GM23338 (cell line): ENCODE measurements at regions not wholly inside any gene's neighbourhood (a gene's known extent, or its start where the extent isn't known, plus 50 kb on each side); places are given as distances from the start of the nearest gene placed in this dataset.

ENCODE experiments used
- ATAC-seq: fragments of 200-7000 bp; cut with Tn5 transposase; 3 replicates; pipeline ENCODE4 v1.9.1; 2020
- DNase-seq: peaks from one replicate; pipeline ENCODE4 v3.0.0-alpha.2; 2015; ENCODE audit warnings: low spot score
- H2AFZ ChIP-seq: fragments of 200-600 bp; sonication (generic); 2 replicates; pipeline ENCODE4 v1.8.0; 2016; ENCODE audit warnings: antibody characterized with exemption, mild to moderate bottlenecking, moderate library complexity
- H3F3A ChIP-seq: fragments of 200-600 bp; sonication (generic); replicated peaks from 2 replicates; pipeline ENCODE4 v1.8.0; 2017; ENCODE audit warnings: antibody characterized with exemption, mixed run types, low read depth
- H3K27ac ChIP-seq: fragments of 200-600 bp; sonication (generic); 2 replicates; pipeline ENCODE4 v1.6.1; 2016; ENCODE audit warnings: low read depth
- H3K27me3 ChIP-seq: fragments of 200-600 bp; sonication (generic); 2 replicates; pipeline ENCODE4 v1.8.0; 2016; ENCODE audit warnings: mild to moderate bottlenecking, mixed run types, moderate library complexity; ENCODE audit not compliant: insufficient read depth
- H3K36me3 ChIP-seq: fragments of 200-600 bp; sonication (generic); 2 replicates; pipeline ENCODE4 v1.8.0; 2016; ENCODE audit warnings: mild to moderate bottlenecking; ENCODE audit not compliant: insufficient read depth
- H3K4me1 ChIP-seq: fragments of 200-600 bp; sonication (generic); 2 replicates; pipeline ENCODE4 v1.8.0; 2016; ENCODE audit warnings: mild to moderate bottlenecking, moderate library complexity; ENCODE audit not compliant: insufficient read depth
- H3K4me2 ChIP-seq: fragments of 200-600 bp; sonication (generic); 2 replicates; pipeline ENCODE4 v1.7.1; 2017; ENCODE audit warnings: mixed run types
- H3K4me3 ChIP-seq: fragments of 200-600 bp; sonication (generic); 2 replicates; pipeline ENCODE4 v1.6.1; 2016; ENCODE audit warnings: mixed run types
- H3K79me2 ChIP-seq: fragments of 200-600 bp; sonication (generic); replicated peaks from 2 replicates; pipeline ENCODE4 v1.8.0; 2017; ENCODE audit warnings: mild to moderate bottlenecking; ENCODE audit not compliant: insufficient read depth
- H3K9me2 ChIP-seq: fragments of 200-600 bp; sonication (generic); 2 replicates; pipeline ENCODE4 v1.8.0; 2017; ENCODE audit not compliant: insufficient read depth
- H4K20me1 ChIP-seq: fragments of 200-600 bp; sonication (generic); replicated peaks from 2 replicates; pipeline ENCODE4 v1.8.0; 2017; ENCODE audit warnings: mild to moderate bottlenecking; ENCODE audit not compliant: insufficient read depth
- H3K27ac Mint-ChIP-seq: 2 replicates; pipeline ENCODE4 v1.8.0; 2020; ENCODE audit warnings: inconsistent platforms, mild to moderate bottlenecking, moderate library complexity, mixed read lengths
- H3K27me3 Mint-ChIP-seq: 3 replicates; pipeline ENCODE4 v1.8.0; 2022; ENCODE audit warnings: low read depth, mild to moderate bottlenecking, moderate library complexity, mixed read lengths, inconsistent platforms; ENCODE audit not compliant: insufficient read depth, poor library complexity
- H3K36me3 Mint-ChIP-seq: 3 replicates; pipeline ENCODE4 v1.8.0; 2021; ENCODE audit warnings: low read depth, mild to moderate bottlenecking, inconsistent platforms, moderate library complexity, mixed read lengths
- H3K4me1 Mint-ChIP-seq: 3 replicates; pipeline ENCODE4 v1.8.0; 2020; ENCODE audit warnings: mild to moderate bottlenecking, inconsistent platforms, mixed read lengths
- H3K4me3 Mint-ChIP-seq: 3 replicates; pipeline ENCODE4 v1.8.0; 2021; ENCODE audit warnings: moderate library complexity, mild to moderate bottlenecking, inconsistent platforms, mixed read lengths
- H3K9me3 Mint-ChIP-seq: 3 replicates; pipeline ENCODE4 v1.8.0; 2020; ENCODE audit warnings: moderate library complexity, mild to moderate bottlenecking, inconsistent platforms, mixed read lengths
- CREB1 ChIP-seq: fragments of 250-450 bp; sonication (Bioruptor Pico); IDR thresholded peaks from 2 replicates; pipeline ENCODE4 v1.5.0; 2020; ENCODE audit warnings: low read depth, mild to moderate bottlenecking, moderate library complexity
- CTCF ChIP-seq, 2 experiments: fragments of 200-600 bp in 1 of 2; sonication (generic) in 1 of 2; conservative IDR thresholded peaks; 2 replicates each; pipeline versions ENCODE4 v1.5.1 to v1.6.1; 2016 to 2017; ENCODE audit warnings: antibody characterized with exemption in 2 of 2, low read depth in 2 of 2, mild to moderate bottlenecking in 2 of 2, moderate library complexity in 1 of 2
- ETS1 ChIP-seq: IDR thresholded peaks from 2 replicates; pipeline ENCODE4 v1.6.1; 2016; ENCODE audit warnings: antibody characterized with exemption
- EZH2 ChIP-seq: fragments of 200-600 bp; sonication (generic); IDR thresholded peaks from one replicate; pipeline ENCODE4 v1.8.0; 2017; ENCODE audit warnings: antibody characterized with exemption, mild to moderate bottlenecking, low read depth; ENCODE audit not compliant: unreplicated experiment
- EZH2phosphoT487 ChIP-seq: fragments of 200-600 bp; sonication (generic); IDR thresholded peaks from one replicate; pipeline ENCODE4 v1.8.1; 2018; ENCODE audit warnings: antibody characterized with exemption; ENCODE audit not compliant: unreplicated experiment
- JUNB ChIP-seq: IDR thresholded peaks from one replicate; pipeline ENCODE4 v1.6.1; 2016; ENCODE audit warnings: antibody characterized with exemption; ENCODE audit not compliant: unreplicated experiment
- NANOG ChIP-seq: IDR thresholded peaks from 2 replicates; pipeline ENCODE4 v1.6.1; 2016; ENCODE audit warnings: antibody characterized with exemption, borderline replicate concordance
- POLR2AphosphoS5 ChIP-seq: IDR thresholded peaks from 2 replicates; pipeline ENCODE4 v1.6.1; 2016; ENCODE audit warnings: antibody characterized with exemption, low read depth
- ZNF331 ChIP-seq: fragments of 250-450 bp; sonication (Bioruptor Pico); IDR thresholded peaks from 2 replicates; pipeline ENCODE4 v1.5.0; 2020; ENCODE audit warnings: low read depth, mild to moderate bottlenecking, moderate library complexity
- TF ChIP-seq, protein P1 (sequence below): fragments of 250-450 bp; sonication (Bioruptor Pico); IDR thresholded peaks from 2 replicates; pipeline ENCODE4 v1.5.0; 2020; ENCODE audit warnings: mild to moderate bottlenecking, moderate library complexity
- TF ChIP-seq, protein P2 (sequence below): IDR thresholded peaks from one replicate; pipeline ENCODE4 v1.6.1; 2018; ENCODE audit warnings: antibody characterized with exemption; ENCODE audit not compliant: unreplicated experiment

DNA sequence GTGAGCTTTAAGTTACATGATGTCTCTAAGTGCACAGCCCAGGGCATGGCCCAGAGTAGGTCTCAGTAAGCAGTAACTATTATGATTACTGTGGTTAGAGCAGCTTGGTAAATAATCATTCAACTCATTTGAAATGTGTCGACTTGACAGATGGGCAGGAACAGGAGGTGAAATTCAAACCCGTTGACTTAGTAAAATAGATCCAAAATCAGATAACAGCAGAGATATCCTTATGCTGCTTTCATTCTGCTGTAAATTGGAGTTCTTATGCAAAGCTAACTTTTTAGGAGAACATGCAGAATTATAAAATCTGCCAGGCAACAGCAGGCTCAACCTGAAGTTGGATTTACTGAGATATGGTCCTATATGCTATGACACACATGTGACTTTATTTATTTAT, 118.7 kb upstream of the KLHL25 start (continued):
- TF ChIP-seq, protein P1, sequence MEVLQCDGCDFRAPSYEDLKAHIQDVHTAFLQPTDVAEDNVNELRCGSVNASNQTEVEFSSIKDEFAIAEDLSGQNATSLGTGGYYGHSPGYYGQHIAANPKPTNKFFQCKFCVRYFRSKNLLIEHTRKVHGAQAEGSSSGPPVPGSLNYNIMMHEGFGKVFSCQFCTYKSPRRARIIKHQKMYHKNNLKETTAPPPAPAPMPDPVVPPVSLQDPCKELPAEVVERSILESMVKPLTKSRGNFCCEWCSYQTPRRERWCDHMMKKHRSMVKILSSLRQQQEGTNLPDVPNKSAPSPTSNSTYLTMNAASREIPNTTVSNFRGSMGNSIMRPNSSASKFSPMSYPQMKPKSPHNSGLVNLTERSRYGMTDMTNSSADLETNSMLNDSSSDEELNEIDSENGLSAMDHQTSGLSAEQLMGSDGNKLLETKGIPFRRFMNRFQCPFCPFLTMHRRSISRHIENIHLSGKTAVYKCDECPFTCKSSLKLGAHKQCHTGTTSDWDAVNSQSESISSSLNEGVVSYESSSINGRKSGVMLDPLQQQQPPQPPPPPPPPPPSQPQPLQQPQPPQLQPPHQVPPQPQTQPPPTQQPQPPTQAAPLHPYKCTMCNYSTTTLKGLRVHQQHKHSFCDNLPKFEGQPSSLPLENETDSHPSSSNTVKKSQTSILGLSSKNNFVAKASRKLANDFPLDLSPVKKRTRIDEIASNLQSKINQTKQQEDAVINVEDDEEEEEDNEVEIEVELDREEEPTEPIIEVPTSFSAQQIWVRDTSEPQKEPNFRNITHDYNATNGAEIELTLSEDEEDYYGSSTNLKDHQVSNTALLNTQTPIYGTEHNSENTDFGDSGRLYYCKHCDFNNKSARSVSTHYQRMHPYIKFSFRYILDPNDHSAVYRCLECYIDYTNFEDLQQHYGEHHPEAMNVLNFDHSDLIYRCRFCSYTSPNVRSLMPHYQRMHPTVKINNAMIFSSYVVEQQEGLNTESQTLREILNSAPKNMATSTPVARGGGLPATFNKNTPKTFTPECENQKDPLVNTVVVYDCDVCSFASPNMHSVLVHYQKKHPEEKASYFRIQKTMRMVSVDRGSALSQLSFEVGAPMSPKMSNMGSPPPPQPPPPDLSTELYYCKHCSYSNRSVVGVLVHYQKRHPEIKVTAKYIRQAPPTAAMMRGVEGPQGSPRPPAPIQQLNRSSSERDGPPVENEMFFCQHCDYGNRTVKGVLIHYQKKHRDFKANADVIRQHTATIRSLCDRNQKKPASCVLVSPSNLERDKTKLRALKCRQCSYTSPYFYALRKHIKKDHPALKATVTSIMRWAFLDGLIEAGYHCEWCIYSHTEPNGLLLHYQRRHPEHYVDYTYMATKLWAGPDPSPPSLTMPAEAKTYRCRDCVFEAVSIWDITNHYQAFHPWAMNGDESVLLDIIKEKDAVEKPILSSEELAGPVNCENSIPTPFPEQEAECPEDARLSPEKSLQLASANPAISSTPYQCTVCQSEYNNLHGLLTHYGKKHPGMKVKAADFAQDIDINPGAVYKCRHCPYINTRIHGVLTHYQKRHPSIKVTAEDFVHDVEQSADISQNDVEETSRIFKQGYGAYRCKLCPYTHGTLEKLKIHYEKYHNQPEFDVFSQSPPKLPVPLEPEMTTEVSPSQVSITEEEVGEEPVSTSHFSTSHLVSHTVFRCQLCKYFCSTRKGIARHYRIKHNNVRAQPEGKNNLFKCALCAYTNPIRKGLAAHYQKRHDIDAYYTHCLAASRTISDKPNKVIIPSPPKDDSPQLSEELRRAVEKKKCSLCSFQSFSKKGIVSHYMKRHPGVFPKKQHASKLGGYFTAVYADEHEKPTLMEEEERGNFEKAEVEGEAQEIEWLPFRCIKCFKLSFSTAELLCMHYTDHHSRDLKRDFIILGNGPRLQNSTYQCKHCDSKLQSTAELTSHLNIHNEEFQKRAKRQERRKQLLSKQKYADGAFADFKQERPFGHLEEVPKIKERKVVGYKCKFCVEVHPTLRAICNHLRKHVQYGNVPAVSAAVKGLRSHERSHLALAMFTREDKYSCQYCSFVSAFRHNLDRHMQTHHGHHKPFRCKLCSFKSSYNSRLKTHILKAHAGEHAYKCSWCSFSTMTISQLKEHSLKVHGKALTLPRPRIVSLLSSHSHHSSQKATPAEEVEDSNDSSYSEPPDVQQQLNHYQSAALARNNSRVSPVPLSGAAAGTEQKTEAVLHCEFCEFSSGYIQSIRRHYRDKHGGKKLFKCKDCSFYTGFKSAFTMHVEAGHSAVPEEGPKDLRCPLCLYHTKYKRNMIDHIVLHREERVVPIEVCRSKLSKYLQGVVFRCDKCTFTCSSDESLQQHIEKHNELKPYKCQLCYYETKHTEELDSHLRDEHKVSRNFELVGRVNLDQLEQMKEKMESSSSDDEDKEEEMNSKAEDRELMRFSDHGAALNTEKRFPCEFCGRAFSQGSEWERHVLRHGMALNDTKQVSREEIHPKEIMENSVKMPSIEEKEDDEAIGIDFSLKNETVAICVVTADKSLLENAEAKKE (CRISPR knock-in tag): no peak
- TF ChIP-seq ZNF331 (CRISPR knock-in tag): no peak

GRCh38 chr15:85920956-85921355, 126.2 kb upstream of the KLHL25 start:
- H4K20me1 ChIP-seq: no peaks in the 10 kb centered on the region
- Mint-ChIP-seq H3K36me3 (peaks cover 10% of the 10 kb centered on the region), H3K27me3 (no peaks in the 10 kb centered on the region), H3K27ac (no peak overlapping the region), H3K9me3 (peaks cover 15% of the 10 kb centered on the region), H3K4me1 (peaks cover 13% of the 10 kb centered on the region; the same call in 2 of the 3 replicates), H3K4me3 (no peak overlapping the region)
- ATAC-seq (no peak), DNase-seq (no peak)
- H3K4me1 ChIP-seq: peaks cover 11% of the 10 kb centered on the region
- no peaks in the 10 kb centered on the region for H3F3A ChIP-seq
- H3K4me3 ChIP-seq: no peak overlapping the region
- H3K27me3 ChIP-seq: no peaks in the 10 kb centered on the region
- no peak overlapping the region for H3K27ac ChIP-seq
- H3K36me3 ChIP-seq: no peaks in the 10 kb centered on the region
- H3K79me2 ChIP-seq: no peaks in the 10 kb centered on the region
- H3K4me2 ChIP-seq: no peak overlapping the region
- no peak overlapping the region for H2AFZ ChIP-seq
- peaks cover 11% of the 10 kb centered on the region; the same call in 1 of the 2 replicates for H3K9me2 ChIP-seq
- no peak for TF ChIP-seq EZH2
- TF ChIP-seq CTCF (conservative IDR thresholded peaks at IDR 0.05; ENCODE audit: low read depth in 2 of 2): no peak
- no peak for TF ChIP-seq POLR2AphosphoS5
- TF ChIP-seq, protein P2, sequence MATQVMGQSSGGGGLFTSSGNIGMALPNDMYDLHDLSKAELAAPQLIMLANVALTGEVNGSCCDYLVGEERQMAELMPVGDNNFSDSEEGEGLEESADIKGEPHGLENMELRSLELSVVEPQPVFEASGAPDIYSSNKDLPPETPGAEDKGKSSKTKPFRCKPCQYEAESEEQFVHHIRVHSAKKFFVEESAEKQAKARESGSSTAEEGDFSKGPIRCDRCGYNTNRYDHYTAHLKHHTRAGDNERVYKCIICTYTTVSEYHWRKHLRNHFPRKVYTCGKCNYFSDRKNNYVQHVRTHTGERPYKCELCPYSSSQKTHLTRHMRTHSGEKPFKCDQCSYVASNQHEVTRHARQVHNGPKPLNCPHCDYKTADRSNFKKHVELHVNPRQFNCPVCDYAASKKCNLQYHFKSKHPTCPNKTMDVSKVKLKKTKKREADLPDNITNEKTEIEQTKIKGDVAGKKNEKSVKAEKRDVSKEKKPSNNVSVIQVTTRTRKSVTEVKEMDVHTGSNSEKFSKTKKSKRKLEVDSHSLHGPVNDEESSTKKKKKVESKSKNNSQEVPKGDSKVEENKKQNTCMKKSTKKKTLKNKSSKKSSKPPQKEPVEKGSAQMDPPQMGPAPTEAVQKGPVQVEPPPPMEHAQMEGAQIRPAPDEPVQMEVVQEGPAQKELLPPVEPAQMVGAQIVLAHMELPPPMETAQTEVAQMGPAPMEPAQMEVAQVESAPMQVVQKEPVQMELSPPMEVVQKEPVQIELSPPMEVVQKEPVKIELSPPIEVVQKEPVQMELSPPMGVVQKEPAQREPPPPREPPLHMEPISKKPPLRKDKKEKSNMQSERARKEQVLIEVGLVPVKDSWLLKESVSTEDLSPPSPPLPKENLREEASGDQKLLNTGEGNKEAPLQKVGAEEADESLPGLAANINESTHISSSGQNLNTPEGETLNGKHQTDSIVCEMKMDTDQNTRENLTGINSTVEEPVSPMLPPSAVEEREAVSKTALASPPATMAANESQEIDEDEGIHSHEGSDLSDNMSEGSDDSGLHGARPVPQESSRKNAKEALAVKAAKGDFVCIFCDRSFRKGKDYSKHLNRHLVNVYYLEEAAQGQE: no peak
- TF ChIP-seq NANOG: no peak
- no peak for TF ChIP-seq CREB1 (CRISPR knock-in tag)
- no peak for TF ChIP-seq ZNF331 (CRISPR knock-in tag)
- TF ChIP-seq EZH2phosphoT487: no peak
- TF ChIP-seq ETS1: no peak
- no peak for TF ChIP-seq JUNB
